ENCODE measurements at regions not wholly inside any gene's neighbourhood (a gene's known extent, or its start where the extent isn't known, plus 50 kb on each side); places are given as distances from the start of the nearest gene placed in this dataset.

- H3K27me3 Mint-ChIP-seq (ENCODE audit: low read depth, unreplicated experiment): peaks cover 7% of the 10 kb centered on the region
- peaks cover 16% of the 10 kb centered on the region for H3K9me3 Mint-ChIP-seq (ENCODE audit: unreplicated experiment)
- H3K27ac ChIP-seq (ENCODE audit: low read depth, low read length): no peak overlapping the region
- peaks cover 37% of the 10 kb centered on the region for H3K36me3 Mint-ChIP-seq (ENCODE audit: low read depth, unreplicated experiment)
- no peak overlapping the region for H3K4me3 ChIP-seq (ENCODE audit: insufficient read depth, low read depth, low read length)
- H3K9ac ChIP-seq (ENCODE audit: low read length): no peak overlapping the region
- peaks cover 73% of the 10 kb centered on the region for H4K20me1 ChIP-seq (ENCODE audit: insufficient read depth, low read length)
- no peaks in the 10 kb centered on the region for H3K27me3 ChIP-seq (ENCODE audit: insufficient read depth, low read length)
- H3K4me3 Mint-ChIP-seq (ENCODE audit: unreplicated experiment): no peak overlapping the region
- no peak overlapping the region for H3K4me2 ChIP-seq (ENCODE audit: low read length)
- peaks cover 7% of the 10 kb centered on the region for H3K36me3 ChIP-seq (ENCODE audit: insufficient read depth, low read length)
- TF ChIP-seq CTCF (IDR thresholded peaks at IDR 0.05; ENCODE audit: insufficient read depth, low read depth, low read length) (no peak), EZH2 (IDR thresholded peaks at IDR 0.05; ENCODE audit: insufficient read depth, low read length) (no peak)
- peaks cover 3% of the 10 kb centered on the region for H3K4me1 Mint-ChIP-seq (ENCODE audit: low read depth, unreplicated experiment)
- H3K9me3 ChIP-seq (ENCODE audit: insufficient read depth, low read depth, low read length): peaks cover 10% of the 10 kb centered on the region
- FAIRE-seq: no peak
- DNase-seq (ENCODE audit: low read depth): no peak
- H3K27ac Mint-ChIP-seq (ENCODE audit: unreplicated experiment): no peak overlapping the region
- H2AFZ ChIP-seq (ENCODE audit: low read depth, low read length): no peak overlapping the region
- peaks cover 75% of the 10 kb centered on the region for H3K79me2 ChIP-seq (ENCODE audit: insufficient read depth, low read length)
- H3K4me1 ChIP-seq (ENCODE audit: insufficient read depth, low read length): peaks cover 2% of the 10 kb centered on the region
Observed at GRCh38 chr16:85181739-85182129, 69.5 kb upstream of the CIBAR2 start.

GRCh38 chr16:85182286-85182685 is 70.0 kb upstream of the CIBAR2 start:
- TF ChIP-seq CTCF (IDR thresholded peaks at IDR 0.05; ENCODE audit: insufficient read depth, low read depth, low read length) (no peak), EZH2 (IDR thresholded peaks at IDR 0.05; ENCODE audit: insufficient read depth, low read length) (no peak)
- H3K4me2 ChIP-seq (ENCODE audit: low read length): no peak overlapping the region
- no peaks in the 10 kb centered on the region for H3K27me3 ChIP-seq (ENCODE audit: insufficient read depth, low read length)
- Mint-ChIP-seq H3K36me3 (ENCODE audit: low read depth, unreplicated experiment) (peaks cover 37% of the 10 kb centered on the region), H3K27ac (ENCODE audit: unreplicated experiment) (no peak overlapping the region), H3K4me3 (ENCODE audit: unreplicated experiment) (no peak overlapping the region), H3K9me3 (ENCODE audit: unreplicated experiment) (peaks cover 16% of the 10 kb centered on the region), H3K4me1 (ENCODE audit: low read depth, unreplicated experiment) (peaks cover 3% of the 10 kb centered on the region), H3K27me3 (ENCODE audit: low read depth, unreplicated experiment) (peaks cover 7% of the 10 kb centered on the region)
- H3K79me2 ChIP-seq (ENCODE audit: insufficient read depth, low read length): peaks cover 74% of the 10 kb centered on the region
- no peak for FAIRE-seq
- H4K20me1 ChIP-seq (ENCODE audit: insufficient read depth, low read length): peaks cover 72% of the 10 kb centered on the region
- peaks cover 4% of the 10 kb centered on the region for H3K4me1 ChIP-seq (ENCODE audit: insufficient read depth, low read length)
- H3K9ac ChIP-seq (ENCODE audit: low read length): no peak overlapping the region
- H2AFZ ChIP-seq (ENCODE audit: low read depth, low read length): no peak overlapping the region
- peaks cover 7% of the 10 kb centered on the region for H3K36me3 ChIP-seq (ENCODE audit: insufficient read depth, low read length)
- H3K27ac ChIP-seq (ENCODE audit: low read depth, low read length): no peak overlapping the region
- peaks cover 10% of the 10 kb centered on the region for H3K9me3 ChIP-seq (ENCODE audit: insufficient read depth, low read depth, low read length)
- H3K4me3 ChIP-seq (ENCODE audit: insufficient read depth, low read depth, low read length): no peak overlapping the region
- no peak for DNase-seq (ENCODE audit: low read depth)

- TF ChIP-seq CTCF (IDR thresholded peaks at IDR 0.05; ENCODE audit: insufficient read depth, low read depth, low read length) (no peak), EZH2 (IDR thresholded peaks at IDR 0.05; ENCODE audit: insufficient read depth, low read length) (no peak)
- peaks cover 33% of the 10 kb centered on the region for H3K36me3 Mint-ChIP-seq (ENCODE audit: low read depth, unreplicated experiment)
- Histone ChIP-seq H3K4me1 (ENCODE audit: insufficient read depth, low read length) (peaks cover 4% of the 10 kb centered on the region), H2AFZ (ENCODE audit: low read depth, low read length) (no peak overlapping the region), H3K27me3 (ENCODE audit: insufficient read depth, low read length) (no peaks in the 10 kb centered on the region), H3K9ac (ENCODE audit: low read length) (no peak overlapping the region), H3K36me3 (ENCODE audit: insufficient read depth, low read length) (peaks cover 7% of the 10 kb centered on the region), H3K27ac (ENCODE audit: low read depth, low read length) (no peak overlapping the region), H4K20me1 (ENCODE audit: insufficient read depth, low read length) (peaks cover 72% of the 10 kb centered on the region), H3K9me3 (ENCODE audit: insufficient read depth, low read depth, low read length) (peaks cover 10% of the 10 kb centered on the region), H3K4me3 (ENCODE audit: insufficient read depth, low read depth, low read length) (no peak overlapping the region), H3K79me2 (ENCODE audit: insufficient read depth, low read length) (peaks cover 74% of the 10 kb centered on the region), H3K4me2 (ENCODE audit: low read length) (no peak overlapping the region)
- no peak overlapping the region for H3K27ac Mint-ChIP-seq (ENCODE audit: unreplicated experiment)
- DNase-seq (ENCODE audit: low read depth) (no peak), FAIRE-seq (no peak)
- peaks cover 7% of the 10 kb centered on the region for H3K27me3 Mint-ChIP-seq (ENCODE audit: low read depth, unreplicated experiment)
- H3K4me3 Mint-ChIP-seq (ENCODE audit: unreplicated experiment): no peak overlapping the region
- peaks cover 16% of the 10 kb centered on the region for H3K9me3 Mint-ChIP-seq (ENCODE audit: unreplicated experiment)
- peaks cover 3% of the 10 kb centered on the region for H3K4me1 Mint-ChIP-seq (ENCODE audit: low read depth, unreplicated experiment)
Observed at GRCh38 chr16:85182774-85183173, 70.5 kb upstream of the CIBAR2 start.
